ENCODE measurements at regions not wholly inside any gene's neighbourhood (a gene's known extent, or its start where the extent isn't known, plus 50 kb on each side); places are given as distances from the start of the nearest gene placed in this dataset.

- Histone ChIP-seq H3K18ac (ENCODE audit: extremely low read depth, low read length) (no peak overlapping the region), H3K23me2 (ENCODE audit: low read depth, low read length) (no peaks in the 10 kb centered on the region), H3K9me3 (ENCODE audit: insufficient read depth in 2 of 2, low read depth in 1 of 2, low read length in 1 of 2) (no peaks in the 10 kb centered on the region), H4K91ac (replicated peaks; ENCODE audit: insufficient read length, low read length) (no peak overlapping the region), H3K4me2 (ENCODE audit: insufficient read depth in 1 of 2, low read depth in 2 of 2, low read length in 2 of 2) (no peak overlapping the region), H2BK15ac (ENCODE audit: low read length) (no peak overlapping the region), H3K4me3 (ENCODE audit: extremely low read depth in 1 of 4, insufficient read depth in 2 of 4, low read depth in 3 of 4, low read length in 4 of 4) (no peak overlapping the region), H3K79me1 (ENCODE audit: low read depth, low read length) (no peaks in the 10 kb centered on the region), H2BK120ac (replicated peaks; ENCODE audit: low read depth, low read length) (no peak overlapping the region), H3K23ac (ENCODE audit: insufficient read length) (no peak overlapping the region), H2BK12ac (ENCODE audit: low read depth, low read length) (no peak overlapping the region), H3K56ac (replicated peaks; ENCODE audit: insufficient read length, low read depth, low read length) (no peak overlapping the region), H3K27me3 (replicated peaks in 1 of 4; ENCODE audit: control insufficient read depth in 3 of 4, extremely low read depth in 1 of 4, insufficient read depth in 3 of 4, low read length in 3 of 4) (no peaks in the 10 kb centered on the region), H3K14ac (ENCODE audit: insufficient read length) (no peak overlapping the region), H3K79me2 (ENCODE audit: control insufficient read depth in 1 of 2, insufficient read depth in 2 of 2, low read length in 2 of 2) (no peaks in the 10 kb centered on the region), H3K36me3 (ENCODE audit: control insufficient read depth in 2 of 4, insufficient read depth in 4 of 4, low read length in 3 of 4) (no peaks in the 10 kb centered on the region), H2AFZ (ENCODE audit: low read length) (no peak overlapping the region), H2AK5ac (ENCODE audit: low read depth, low read length) (no peak overlapping the region), H4K8ac (ENCODE audit: extremely low read depth, insufficient read depth, low read length) (no peak overlapping the region), H4K5ac (ENCODE audit: insufficient read length, low read depth, low read length) (no peak overlapping the region), H2BK5ac (ENCODE audit: low read depth, low read length) (no peak overlapping the region), H3K4me1 (replicated peaks in 1 of 4; ENCODE audit: control insufficient read depth in 3 of 4, insufficient read depth in 4 of 4, low read length in 3 of 4) (no peaks in the 10 kb centered on the region), H3K9ac (replicated peaks in 1 of 4; ENCODE audit: extremely low read depth in 1 of 4, low read depth in 3 of 4, low read length in 3 of 4) (no peak overlapping the region), H3K4ac (replicated peaks; ENCODE audit: insufficient read length, low read depth, low read length) (no peak overlapping the region), H3K27ac (ENCODE audit: low read depth, low read length) (no peak overlapping the region), H2BK20ac (ENCODE audit: low read length) (no peak overlapping the region), H4K20me1 (replicated peaks in 1 of 2; ENCODE audit: control insufficient read depth in 1 of 2, insufficient read depth in 2 of 2, low read length in 2 of 2) (no peaks in the 10 kb centered on the region)
- POLR2A ChIA-PET (ENCODE audit: partially characterized antibody), result no interaction called here
- TF ChIP-seq BACH1 (IDR thresholded peaks at IDR 0.05; ENCODE audit: low read length), result no peak
- no peak for TF ChIP-seq KDM4A (IDR thresholded peaks at IDR 0.05; ENCODE audit: low read depth, low read length, severe bottlenecking)
- no peak for TF ChIP-seq MAX (IDR thresholded peaks at IDR 0.05)
- TF ChIP-seq EP300 (IDR thresholded peaks at IDR 0.05; ENCODE audit: borderline replicate concordance in 1 of 2, low read depth in 2 of 2, low read length in 2 of 2), result no peak
- TF ChIP-seq TBP (IDR thresholded peaks at IDR 0.05; ENCODE audit: low read depth, low read length), result no peak
- TF ChIP-seq EZH2 (IDR thresholded peaks at IDR 0.05; ENCODE audit: low read depth, low read length, severe bottlenecking), result no peak
- no peak for TF ChIP-seq SP2 (IDR thresholded peaks at IDR 0.05; ENCODE audit: low read length)
- no peak for TF ChIP-seq PHF8 (conservative IDR thresholded peaks at IDR 0.05; ENCODE audit: low read depth, low read length)
- TF ChIP-seq TAF1 (IDR thresholded peaks at IDR 0.05; ENCODE audit: low read depth, low read length), result no peak
- TF ChIP-seq CHD1 (IDR thresholded peaks at IDR 0.05; ENCODE audit: low read depth, low read length), result no peak
- TF ChIP-seq EGR1 (IDR thresholded peaks at IDR 0.05; ENCODE audit: borderline replicate concordance, low read depth, low read length), result no peak
- WGBS, 2 experiments (ENCODE audit: extremely low coverage in 1 of 2, insufficient coverage in 1 of 2, insufficient read length in 1 of 2, insufficient replicate concordance in 2 of 2, low coverage in 1 of 2, low lambda C conversion rate in 2 of 2, missing lambda C conversion rate in 1 of 2), result 81% methylated on average over 3 of the region's 3 CpGs; no CpG with 5 or more reads in 1 of the 2 experiments
- FAIRE-seq (no peak), DNase-seq (ENCODE audit: low read depth in 1 of 2, low spot score in 2 of 2) (no peak)
- CTCF ChIA-PET (ENCODE audit: partially characterized antibody), result no interaction called here
Observed at GRCh38 chrX:143171703-143172102, 146.0 kb downstream of the SPANXN4 start.

All from H1 (cell line).